ENCODE measurements at regions not wholly inside any gene's neighbourhood (a gene's known extent, or its start where the extent isn't known, plus 50 kb on each side); places are given as distances from the start of the nearest gene placed in this dataset.

DNA sequence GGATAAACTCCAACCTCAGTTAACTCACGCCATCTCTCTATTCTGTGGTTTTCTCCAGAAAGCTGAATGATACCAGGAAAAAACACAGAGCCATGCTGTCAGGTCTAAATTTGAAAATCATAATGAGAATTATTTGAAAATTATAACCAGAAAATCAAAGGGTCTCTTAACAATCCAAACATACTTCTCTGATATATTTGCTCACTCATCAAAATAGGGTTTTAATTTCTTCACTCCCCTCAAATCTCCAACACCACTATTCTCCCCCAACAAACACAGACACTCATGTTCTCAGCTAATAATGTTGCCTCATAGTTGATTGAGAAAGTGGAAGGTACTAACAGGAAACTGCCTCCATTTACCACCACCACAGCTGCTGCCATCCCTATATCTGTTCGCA lies 375.5 kb downstream of the TLE1 start:
- TF ChIP-seq, protein P1, sequence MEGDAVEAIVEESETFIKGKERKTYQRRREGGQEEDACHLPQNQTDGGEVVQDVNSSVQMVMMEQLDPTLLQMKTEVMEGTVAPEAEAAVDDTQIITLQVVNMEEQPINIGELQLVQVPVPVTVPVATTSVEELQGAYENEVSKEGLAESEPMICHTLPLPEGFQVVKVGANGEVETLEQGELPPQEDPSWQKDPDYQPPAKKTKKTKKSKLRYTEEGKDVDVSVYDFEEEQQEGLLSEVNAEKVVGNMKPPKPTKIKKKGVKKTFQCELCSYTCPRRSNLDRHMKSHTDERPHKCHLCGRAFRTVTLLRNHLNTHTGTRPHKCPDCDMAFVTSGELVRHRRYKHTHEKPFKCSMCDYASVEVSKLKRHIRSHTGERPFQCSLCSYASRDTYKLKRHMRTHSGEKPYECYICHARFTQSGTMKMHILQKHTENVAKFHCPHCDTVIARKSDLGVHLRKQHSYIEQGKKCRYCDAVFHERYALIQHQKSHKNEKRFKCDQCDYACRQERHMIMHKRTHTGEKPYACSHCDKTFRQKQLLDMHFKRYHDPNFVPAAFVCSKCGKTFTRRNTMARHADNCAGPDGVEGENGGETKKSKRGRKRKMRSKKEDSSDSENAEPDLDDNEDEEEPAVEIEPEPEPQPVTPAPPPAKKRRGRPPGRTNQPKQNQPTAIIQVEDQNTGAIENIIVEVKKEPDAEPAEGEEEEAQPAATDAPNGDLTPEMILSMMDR (IDR thresholded peaks at IDR 0.05) = no peak
- no peak for TF ChIP-seq POLR2A (IDR thresholded peaks at IDR 0.05)
- TF ChIP-seq POLR2AphosphoS5 (IDR thresholded peaks at IDR 0.05; ENCODE audit: insufficient read depth in 1 of 2, low read depth in 1 of 2) = no peak

All from vagina (tissue), 2 donors.